HG03280 (cell line): ENCODE measurements at regions not wholly inside any gene's neighbourhood (a gene's known extent, or its start where the extent isn't known, plus 50 kb on each side); places are given as distances from the start of the nearest gene placed in this dataset.
"Not testable (repeated sequence)": the region's sequence is repeated elsewhere in the genome, so short reads cannot be mapped to it uniquely, and the experiment has no call there.

Experiments
- ATAC-seq: cut with Tn5 transposase; IDR thresholded peaks from one replicate; pipeline ENCODE4 v1.9.1; 2021; ENCODE audit warnings: mild to moderate bottlenecking, moderate library complexity; ENCODE audit not compliant: unreplicated experiment

- no peak for ATAC-seq
These were observed 278.9 kb downstream of the RWDD3 start for GRCh38 chr1:95512925-95513324.

- ATAC-seq: no peak
These were observed 283.5 kb downstream of the RWDD3 start for GRCh38 chr1:95517506-95517905.

GRCh38 chr1:95518310-95518709 lies 284.3 kb downstream of the RWDD3 start:
- no peak for ATAC-seq

- ATAC-seq: no peak
These were observed 286.4 kb downstream of the RWDD3 start for GRCh38 chr1:95520390-95520789.

- ATAC-seq: no peak
These were observed 298.3 kb downstream of the RWDD3 start for GRCh38 chr1:95532335-95532734.

GRCh38 chr1:95534985-95535384 lies 301.0 kb downstream of the RWDD3 start:
- no peak for ATAC-seq

- ATAC-seq: no peak
These were observed 301.6 kb downstream of the RWDD3 start for GRCh38 chr1:95535614-95536013.

- no peak for ATAC-seq
These were observed 302.5 kb downstream of the RWDD3 start for GRCh38 chr1:95536501-95536900.

GRCh38 chr1:95537176-95537575 lies 303.2 kb downstream of the RWDD3 start:
- no peak for ATAC-seq

GRCh38 chr1:95538242-95538641 lies 304.2 kb downstream of the RWDD3 start:
- ATAC-seq: not testable (repeated sequence)

- no peak for ATAC-seq
These were observed 308.9 kb downstream of the RWDD3 start for GRCh38 chr1:95542936-95543335.

GRCh38 chr1:95547005-95547404 lies 313.0 kb downstream of the RWDD3 start:
- ATAC-seq: no peak

- ATAC-seq: no peak
These were observed 314.2 kb downstream of the RWDD3 start for GRCh38 chr1:95548211-95548610.

- no peak for ATAC-seq
These were observed 317.2 kb downstream of the RWDD3 start for GRCh38 chr1:95551201-95551600.

- no peak for ATAC-seq
These were observed 319.6 kb downstream of the RWDD3 start for GRCh38 chr1:95553595-95553994.

- ATAC-seq: no peak
These were observed 320.4 kb downstream of the RWDD3 start for GRCh38 chr1:95554408-95554807.

GRCh38 chr1:95558791-95559190 lies 324.8 kb downstream of the RWDD3 start:
- no peak for ATAC-seq

GRCh38 chr1:95561346-95561745 lies 327.3 kb downstream of the RWDD3 start:
- ATAC-seq: no peak

GRCh38 chr1:95562230-95562629 lies 328.2 kb downstream of the RWDD3 start:
- no peak for ATAC-seq

- ATAC-seq: no peak
These were observed 338.0 kb downstream of the RWDD3 start for GRCh38 chr1:95572002-95572401.

- ATAC-seq: no peak
These were observed 339.0 kb downstream of the RWDD3 start for GRCh38 chr1:95572962-95573361.

GRCh38 chr1:95575291-95575690 lies 341.3 kb downstream of the RWDD3 start:
- no peak for ATAC-seq

- ATAC-seq: no peak
These were observed 344.5 kb downstream of the RWDD3 start for GRCh38 chr1:95578462-95578861.

- no peak for ATAC-seq
These were observed 348.2 kb downstream of the RWDD3 start for GRCh38 chr1:95582191-95582590.
